HG02943 (cell line): ENCODE measurements at regions not wholly inside any gene's neighbourhood (a gene's known extent, or its start where the extent isn't known, plus 50 kb on each side); places are given as distances from the start of the nearest gene placed in this dataset.

Experiments used
- ATAC-seq: cut with Tn5 transposase; IDR thresholded peaks from one replicate; pipeline ENCODE4 v1.9.1; 2021; ENCODE audit warnings: mild to moderate bottlenecking, low read depth, moderate library complexity; ENCODE audit not compliant: unreplicated experiment

- ATAC-seq, result no peak
These were observed 172.9 kb upstream of the MGMT start for GRCh38 chr10:129293991-129294700.

- no peak for ATAC-seq
These were observed 172.1 kb upstream of the MGMT start for GRCh38 chr10:129294944-129295343.

GRCh38 chr10:129305046-129305445 is 162.0 kb upstream of the MGMT start:
- ATAC-seq, result no peak

GRCh38 chr10:129307141-129307540 is 159.9 kb upstream of the MGMT start:
- no peak for ATAC-seq

GRCh38 chr10:129308953-129309564 is 158.0 kb upstream of the MGMT start:
- ATAC-seq, result no peak

GRCh38 chr10:129309565-129309964 is 157.5 kb upstream of the MGMT start:
- ATAC-seq, result no peak

- no peak for ATAC-seq
These were observed 156.2 kb upstream of the MGMT start for GRCh38 chr10:129310881-129311280.

- no peak for ATAC-seq
These were observed 147.1 kb upstream of the MGMT start for GRCh38 chr10:129319934-129320333.

GRCh38 chr10:129320340-129320739 is 146.7 kb upstream of the MGMT start:
- no peak for ATAC-seq

- no peak for ATAC-seq
These were observed 145.3 kb upstream of the MGMT start for GRCh38 chr10:129321727-129322126.

- no peak for ATAC-seq
These were observed 143.9 kb upstream of the MGMT start for GRCh38 chr10:129322933-129323820.

GRCh38 chr10:129323879-129324278 is 143.2 kb upstream of the MGMT start:
- ATAC-seq, result no peak

- no peak for ATAC-seq
These were observed 141.1 kb upstream of the MGMT start for GRCh38 chr10:129325893-129326292.

- no peak for ATAC-seq
These were observed 138.5 kb upstream of the MGMT start for GRCh38 chr10:129328546-129328945.

- no peak for ATAC-seq
These were observed 137.5 kb upstream of the MGMT start for GRCh38 chr10:129329385-129330055.

- no peak for ATAC-seq
These were observed 136.8 kb upstream of the MGMT start for GRCh38 chr10:129330211-129330610.

- no peak for ATAC-seq
These were observed 135.7 kb upstream of the MGMT start for GRCh38 chr10:129331207-129331838.

- no peak for ATAC-seq
These were observed 135.2 kb upstream of the MGMT start for GRCh38 chr10:129331839-129332220.

GRCh38 chr10:129332476-129332875 is 134.6 kb upstream of the MGMT start:
- no peak for ATAC-seq

GRCh38 chr10:129333706-129334105 is 133.3 kb upstream of the MGMT start:
- ATAC-seq, result no peak
